ENCODE measurements at regions not wholly inside any gene's neighbourhood (a gene's known extent, or its start where the extent isn't known, plus 50 kb on each side); places are given as distances from the start of the nearest gene placed in this dataset.

- Histone ChIP-seq H3K4me3 (ENCODE audit: low read depth in 1 of 2, low read length in 2 of 2) (no peak overlapping the region), H3K9ac (ENCODE audit: low read depth, low read length) (no peak overlapping the region), H3K9me3 (ENCODE audit: insufficient read depth, low read length, severe bottlenecking) (no peaks in the 10 kb centered on the region), H2AFZ (ENCODE audit: low read depth, low read length) (no peak overlapping the region), H3K27me3 (ENCODE audit: insufficient read depth, low read length, poor library complexity) (no peaks in the 10 kb centered on the region), H3K4me2 (ENCODE audit: insufficient read depth, low read length) (no peak overlapping the region), H3K79me2 (ENCODE audit: insufficient read depth, low read length) (no peaks in the 10 kb centered on the region), H3K27ac (ENCODE audit: low read length) (no peak overlapping the region), H3K36me3 (ENCODE audit: insufficient read depth, low read length) (no peaks in the 10 kb centered on the region), H3K4me1 (ENCODE audit: insufficient read depth, low read length) (no peaks in the 10 kb centered on the region), H4K20me1 (ENCODE audit: insufficient read depth, low read length) (no peaks in the 10 kb centered on the region)
- TF ChIP-seq EZH2 (IDR thresholded peaks at IDR 0.05; ENCODE audit: borderline replicate concordance, low read depth, low read length, severe bottlenecking) (no peak), CTCF (IDR thresholded peaks at IDR 0.05; ENCODE audit: borderline replicate concordance, extremely low read depth, low read length, poor library complexity, severe bottlenecking) (no peak)
- no peak for DNase-seq
- no peak for ATAC-seq (ENCODE audit: insufficient read depth, low read depth)
These were observed 84.6 kb downstream of the CH25H start for GRCh38 chr10:89122433-89123051.

- H3K4me3 ChIP-seq (ENCODE audit: low read depth in 1 of 2, low read length in 2 of 2): no peak overlapping the region
- H3K36me3 ChIP-seq (ENCODE audit: insufficient read depth, low read length): no peaks in the 10 kb centered on the region
- ATAC-seq (ENCODE audit: insufficient read depth, low read depth) (no peak), DNase-seq (no peak)
- no peak overlapping the region for H3K9ac ChIP-seq (ENCODE audit: low read depth, low read length)
- H2AFZ ChIP-seq (ENCODE audit: low read depth, low read length): no peak overlapping the region
- no peaks in the 10 kb centered on the region for H3K9me3 ChIP-seq (ENCODE audit: insufficient read depth, low read length, severe bottlenecking)
- H3K27ac ChIP-seq (ENCODE audit: low read length): no peak overlapping the region
- no peak for TF ChIP-seq EZH2 (IDR thresholded peaks at IDR 0.05; ENCODE audit: borderline replicate concordance, low read depth, low read length, severe bottlenecking)
- H4K20me1 ChIP-seq (ENCODE audit: insufficient read depth, low read length): no peaks in the 10 kb centered on the region
- H3K4me1 ChIP-seq (ENCODE audit: insufficient read depth, low read length): no peaks in the 10 kb centered on the region
- H3K27me3 ChIP-seq (ENCODE audit: insufficient read depth, low read length, poor library complexity): no peaks in the 10 kb centered on the region
- no peaks in the 10 kb centered on the region for H3K79me2 ChIP-seq (ENCODE audit: insufficient read depth, low read length)
- no peak overlapping the region for H3K4me2 ChIP-seq (ENCODE audit: insufficient read depth, low read length)
These were observed 85.4 kb downstream of the CH25H start for GRCh38 chr10:89121764-89122020.

- Histone ChIP-seq H3K9ac (ENCODE audit: low read depth, low read length) (no peak overlapping the region), H4K20me1 (ENCODE audit: insufficient read depth, low read length) (no peaks in the 10 kb centered on the region), H3K4me1 (ENCODE audit: insufficient read depth, low read length) (no peaks in the 10 kb centered on the region), H3K27me3 (ENCODE audit: insufficient read depth, low read length, poor library complexity) (no peaks in the 10 kb centered on the region), H3K4me3 (ENCODE audit: low read depth in 1 of 2, low read length in 2 of 2) (no peak overlapping the region), H3K79me2 (ENCODE audit: insufficient read depth, low read length) (no peaks in the 10 kb centered on the region), H3K36me3 (ENCODE audit: insufficient read depth, low read length) (no peaks in the 10 kb centered on the region), H3K9me3 (ENCODE audit: insufficient read depth, low read length, severe bottlenecking) (no peaks in the 10 kb centered on the region), H3K4me2 (ENCODE audit: insufficient read depth, low read length) (no peak overlapping the region), H3K27ac (ENCODE audit: low read length) (no peak overlapping the region), H2AFZ (ENCODE audit: low read depth, low read length) (no peak overlapping the region)
- DNase-seq (no peak), ATAC-seq (ENCODE audit: insufficient read depth, low read depth) (no peak)
- TF ChIP-seq EZH2 (IDR thresholded peaks at IDR 0.05; ENCODE audit: borderline replicate concordance, low read depth, low read length, severe bottlenecking): no peak
- TF ChIP-seq CTCF (IDR thresholded peaks at IDR 0.05; ENCODE audit: borderline replicate concordance, extremely low read depth, low read length, poor library complexity, severe bottlenecking): no peak
These were observed 86.0 kb downstream of the CH25H start for GRCh38 chr10:89120931-89121763.

- H3K36me3 ChIP-seq (ENCODE audit: insufficient read depth, low read length): no peaks in the 10 kb centered on the region
- ATAC-seq (ENCODE audit: insufficient read depth, low read depth) (no peak), DNase-seq (no peak)
- no peaks in the 10 kb centered on the region for H3K9me3 ChIP-seq (ENCODE audit: insufficient read depth, low read length, severe bottlenecking)
- no peaks in the 10 kb centered on the region for H3K4me1 ChIP-seq (ENCODE audit: insufficient read depth, low read length)
- no peak overlapping the region for H3K4me3 ChIP-seq (ENCODE audit: low read depth in 1 of 2, low read length in 2 of 2)
- no peak overlapping the region for H3K27ac ChIP-seq (ENCODE audit: low read length)
- H3K79me2 ChIP-seq (ENCODE audit: insufficient read depth, low read length): no peaks in the 10 kb centered on the region
- H3K9ac ChIP-seq (ENCODE audit: low read depth, low read length): no peak overlapping the region
- TF ChIP-seq CTCF (IDR thresholded peaks at IDR 0.05; ENCODE audit: borderline replicate concordance, extremely low read depth, low read length, poor library complexity, severe bottlenecking): no peak
- TF ChIP-seq EZH2 (IDR thresholded peaks at IDR 0.05; ENCODE audit: borderline replicate concordance, low read depth, low read length, severe bottlenecking): no peak
- H3K27me3 ChIP-seq (ENCODE audit: insufficient read depth, low read length, poor library complexity): no peaks in the 10 kb centered on the region
- H3K4me2 ChIP-seq (ENCODE audit: insufficient read depth, low read length): no peak overlapping the region
- no peaks in the 10 kb centered on the region for H4K20me1 ChIP-seq (ENCODE audit: insufficient read depth, low read length)
- no peak overlapping the region for H2AFZ ChIP-seq (ENCODE audit: low read depth, low read length)
These were observed 87.5 kb downstream of the CH25H start for GRCh38 chr10:89119651-89120050.

All from DND-41 (cell line).